NCI-H2196 treated with DMSO at 0.1 percent for 48 hours (cell line): ENCODE measurements at regions not wholly inside any gene's neighbourhood (a gene's known extent, or its start where the extent isn't known, plus 50 kb on each side); places are given as distances from the start of the nearest gene placed in this dataset.

Source experiments
- DNase-seq: peaks from one replicate; lab custom pipeline; 2025; ENCODE audit not compliant: unreplicated experiment; lab: John Stamatoyannopoulos, UW

- DNase-seq = no peak
Measured at GRCh38 chr3:157639756-157640426, 136.7 kb upstream of the VEPH1 start.

GRCh38 chr3:157637866-157638265 is 134.7 kb upstream of the VEPH1 start:
- DNase-seq = no peak

GRCh38 chr3:157633241-157633640 is 130.0 kb upstream of the VEPH1 start:
- no peak for DNase-seq

- DNase-seq = no peak
Measured at GRCh38 chr3:157632075-157632474, 128.9 kb upstream of the VEPH1 start.

- no peak for DNase-seq
Measured at GRCh38 chr3:157631478-157631877, 128.3 kb upstream of the VEPH1 start.

- DNase-seq = no peak
Measured at GRCh38 chr3:157626817-157627216, 123.6 kb upstream of the VEPH1 start.

- no peak for DNase-seq
Measured at GRCh38 chr3:157624801-157625200, 121.6 kb upstream of the VEPH1 start.

- DNase-seq = no peak
Measured at GRCh38 chr3:157618886-157619285, 115.7 kb upstream of the VEPH1 start.

- DNase-seq = peak; percentile 90
Measured at GRCh38 chr3:157618075-157618760, 115.0 kb upstream of the VEPH1 start.

- no peak for DNase-seq
Measured at GRCh38 chr3:157614896-157615295, 111.7 kb upstream of the VEPH1 start.

- no peak for DNase-seq
Measured at GRCh38 chr3:157611536-157612076, 108.4 kb upstream of the VEPH1 start.

GRCh38 chr3:157610876-157611535 is 107.8 kb upstream of the VEPH1 start:
- no peak for DNase-seq

GRCh38 chr3:157607826-157608405 is 104.7 kb upstream of the VEPH1 start:
- no peak for DNase-seq

- no peak for DNase-seq
Measured at GRCh38 chr3:157606852-157607197, 103.6 kb upstream of the VEPH1 start.

- peak; percentile 14 for DNase-seq
Measured at GRCh38 chr3:157606011-157606851, 103.0 kb upstream of the VEPH1 start.

- no peak for DNase-seq
Measured at GRCh38 chr3:157605356-157605755, 102.1 kb upstream of the VEPH1 start.

- DNase-seq = no peak
Measured at GRCh38 chr3:157602424-157602823, 99.2 kb upstream of the VEPH1 start.

GRCh38 chr3:157595259-157595658 is 92.0 kb upstream of the VEPH1 start:
- DNase-seq = no peak

GRCh38 chr3:157594413-157594812 is 91.2 kb upstream of the VEPH1 start:
- DNase-seq = no peak

- no peak for DNase-seq
Measured at GRCh38 chr3:157592769-157593168, 89.6 kb upstream of the VEPH1 start.

- no peak for DNase-seq
Measured at GRCh38 chr3:157590273-157590672, 87.1 kb upstream of the VEPH1 start.
